ENCODE measurements at regions not wholly inside any gene's neighbourhood (a gene's known extent, or its start where the extent isn't known, plus 50 kb on each side); places are given as distances from the start of the nearest gene placed in this dataset.

- TF ChIP-seq CTCF (IDR thresholded peaks at IDR 0.05) (no peak), POLR2A (IDR thresholded peaks at IDR 0.05) (no peak)
Observed at GRCh38 chr2:46839045-46839444, 76.6 kb downstream of the MCFD2 start.
